ENCODE measurements at regions not wholly inside any gene's neighbourhood (a gene's known extent, or its start where the extent isn't known, plus 50 kb on each side); places are given as distances from the start of the nearest gene placed in this dataset.
"Not testable (repeated sequence)": the region's sequence is repeated elsewhere in the genome, so short reads cannot be mapped to it uniquely, and the experiment has no call there.

- no peak for DNase-seq (ENCODE audit: low spot score)
These were observed 97.8 kb upstream of the SLC35G4 start for GRCh38 chr18:11511434-11512095.

- no peak for DNase-seq (ENCODE audit: low spot score)
These were observed 102.5 kb upstream of the SLC35G4 start for GRCh38 chr18:11506856-11507255.

GRCh38 chr18:11505993-11506392 lies 103.4 kb upstream of the SLC35G4 start:
- DNase-seq (ENCODE audit: low spot score): no peak

GRCh38 chr18:11504962-11505361 lies 104.4 kb upstream of the SLC35G4 start:
- no peak for DNase-seq (ENCODE audit: low spot score)

- no peak for DNase-seq (ENCODE audit: low spot score)
These were observed 107.0 kb upstream of the SLC35G4 start for GRCh38 chr18:11502368-11502767.

GRCh38 chr18:11501352-11501751 lies 108.0 kb upstream of the SLC35G4 start:
- no peak for DNase-seq (ENCODE audit: low spot score)

GRCh38 chr18:11500153-11501122 lies 109.0 kb upstream of the SLC35G4 start:
- no peak for DNase-seq (ENCODE audit: low spot score)

GRCh38 chr18:11498821-11499220 lies 110.6 kb upstream of the SLC35G4 start:
- DNase-seq (ENCODE audit: low spot score): no peak

- no peak for DNase-seq (ENCODE audit: low spot score)
These were observed 111.8 kb upstream of the SLC35G4 start for GRCh38 chr18:11497585-11497984.

- DNase-seq (ENCODE audit: low spot score): no peak
These were observed 112.7 kb upstream of the SLC35G4 start for GRCh38 chr18:11496526-11497172.

GRCh38 chr18:11495441-11495840 lies 114.0 kb upstream of the SLC35G4 start:
- DNase-seq (ENCODE audit: low spot score): no peak

GRCh38 chr18:11494107-11494506 lies 115.3 kb upstream of the SLC35G4 start:
- no peak for DNase-seq (ENCODE audit: low spot score)

- no peak for DNase-seq (ENCODE audit: low spot score)
These were observed 120.0 kb upstream of the SLC35G4 start for GRCh38 chr18:11489266-11489899.

GRCh38 chr18:11488175-11488574 lies 121.2 kb upstream of the SLC35G4 start:
- DNase-seq (ENCODE audit: low spot score): no peak

GRCh38 chr18:11487390-11487789 lies 122.0 kb upstream of the SLC35G4 start:
- DNase-seq (ENCODE audit: low spot score): no peak

GRCh38 chr18:11482271-11482670 lies 127.1 kb upstream of the SLC35G4 start:
- DNase-seq (ENCODE audit: low spot score): no peak

- no peak for DNase-seq (ENCODE audit: low spot score)
These were observed 128.7 kb upstream of the SLC35G4 start for GRCh38 chr18:11480692-11481091.

- not testable (repeated sequence) for DNase-seq (ENCODE audit: low spot score)
These were observed 130.4 kb upstream of the SLC35G4 start for GRCh38 chr18:11479031-11479430.

GRCh38 chr18:11470941-11471340 lies 138.5 kb upstream of the SLC35G4 start:
- DNase-seq (ENCODE audit: low spot score): no peak

- no peak for DNase-seq (ENCODE audit: low spot score)
These were observed 140.8 kb upstream of the SLC35G4 start for GRCh38 chr18:11468617-11469016.

- no peak for DNase-seq (ENCODE audit: low spot score)
These were observed 141.3 kb upstream of the SLC35G4 start for GRCh38 chr18:11468120-11468519.

GRCh38 chr18:11467611-11468010 lies 141.8 kb upstream of the SLC35G4 start:
- DNase-seq (ENCODE audit: low spot score): no peak

Measured in CD4-positive, alpha-beta T cell treated with Interleukin-6 at 100 ng/mL for 8 hours (primary cell).